Panc1 (cell line): ENCODE measurements at regions not wholly inside any gene's neighbourhood (a gene's known extent, or its start where the extent isn't known, plus 50 kb on each side); places are given as distances from the start of the nearest gene placed in this dataset.

Source experiments
- ATAC-seq: fragments of 200-7000 bp; cut with Tn5 transposase; 2 replicates; pipeline ENCODE4 v1.9.1; 2020; ENCODE audit warnings: mild to moderate bottlenecking, moderate library complexity
- BruUV-seq: library from RNA; stranded (reverse); fragments of 400-500 nt; replicated peaks from 2 replicates; lab custom pipeline; 2021; lab: Mats Ljungman, UMichigan
- CTCF ChIA-PET: fragments of 300-600 bp; sonication (Branson Sonifier 250); formaldehyde crosslinking; loops from one replicate; lab custom pipeline; 2022; ENCODE audit warnings: antibody characterized with exemption; lab: Charles Lee
- POLR2A ChIA-PET: fragments of 300-600 bp; sonication (Branson Sonifier 250); formaldehyde crosslinking; loops from one replicate; lab custom pipeline; 2022; ENCODE audit warnings: antibody characterized with exemption; lab: Charles Lee
- DNase-seq: peaks from one replicate; pipeline ENCODE4 v3.0.0-alpha.2; 2010; ENCODE audit warnings: low read depth, low spot score
- H3K27ac ChIP-seq: 2 replicates; pipeline ENCODE4 v1.5.1; 2011; ENCODE audit warnings: mild to moderate bottlenecking, low read length, inconsistent platforms
- H3K27me3 ChIP-seq: fragments of 200-500 bp; sonication (Bioruptor generic); 2 replicates; pipeline ENCODE4 v1.6.0; 2014; ENCODE audit warnings: low read length, inconsistent platforms; ENCODE audit not compliant: control insufficient read depth, insufficient read depth
- H3K36me3 ChIP-seq: fragments of 200-500 bp; sonication (Bioruptor generic); 2 replicates; pipeline ENCODE4 v1.5.1; 2014; ENCODE audit warnings: inconsistent platforms, mild to moderate bottlenecking, low read length, moderate library complexity; ENCODE audit not compliant: control insufficient read depth, insufficient read depth
- H3K4me1 ChIP-seq: 2 replicates; pipeline ENCODE4 v1.5.1; 2011; ENCODE audit warnings: inconsistent platforms, mild to moderate bottlenecking, low read length, moderate library complexity; ENCODE audit not compliant: control insufficient read depth, insufficient read depth
- H3K4me3 ChIP-seq, 2 experiments: 2 replicates each; pipeline ENCODE4 v1.5.1; 2011 to 2012; ENCODE audit warnings: low read depth in 2 of 2, low read length in 2 of 2, mild to moderate bottlenecking in 2 of 2, inconsistent platforms in 1 of 2, moderate library complexity in 1 of 2
- H3K9me3 ChIP-seq: fragments of 200-500 bp; sonication (Bioruptor generic); 2 replicates; pipeline ENCODE4 v1.5.1; 2014; ENCODE audit warnings: low read depth, mild to moderate bottlenecking, inconsistent platforms, low read length, moderate library complexity; ENCODE audit not compliant: control insufficient read depth, insufficient read depth
- POLR2AphosphoS5 ChIP-seq: IDR thresholded peaks from 2 replicates; pipeline ENCODE4 v1.6.1; 2012; ENCODE audit warnings: mild to moderate bottlenecking, low read depth, low read length, moderate library complexity
- SIN3A ChIP-seq: IDR thresholded peaks from 2 replicates; pipeline ENCODE4 v1.6.1; 2012; ENCODE audit warnings: low read depth, mild to moderate bottlenecking, low read length, moderate library complexity, borderline replicate concordance; ENCODE audit not compliant: insufficient read depth
- TCF7L2 ChIP-seq: IDR thresholded peaks from 2 replicates; pipeline ENCODE4 v1.6.1; 2011; ENCODE audit warnings: mild to moderate bottlenecking, low read depth, low read length, inconsistent platforms
- in situ Hi-C: cut with HindIII; loops from 2 replicates; pipeline ENCODE4 v1.10.0; 2016; ENCODE audit warnings: low sequenced_read_pairs, low pct_unique_long_range_greater_than_20kb
- intact Hi-C: fragments of 100-400 bp; cut with micrococcal nuclease; formaldehyde crosslinking; loops from one replicate; pipeline ENCODE4 v1.10.0; 2022; ENCODE audit not compliant: unreplicated experiment
- TF ChIP-seq, protein P1 (sequence below): fragments of 450-650 bp; IDR thresholded peaks from 2 replicates; pipeline ENCODE4 v1.5.1; 2017; ENCODE audit warnings: mild to moderate bottlenecking
- TF ChIP-seq, protein P2 (sequence below), 2 experiments: IDR thresholded peaks; 2 replicates each; pipeline ENCODE4 v1.6.1; 2011 to 2012; ENCODE audit warnings: low read depth in 2 of 2, control low read depth in 1 of 2, low read length in 1 of 2, mild to moderate bottlenecking in 1 of 2, moderate library complexity in 1 of 2; ENCODE audit not compliant: insufficient read depth in 1 of 2

GRCh38 chr3:74564560-74564959, 49.9 kb downstream of the CNTN3 start:
- Histone ChIP-seq H3K4me3 (no peak overlapping the region), H3K27ac (no peak overlapping the region), H3K36me3 (no peaks in the 10 kb centered on the region), H3K4me1 (no peaks in the 10 kb centered on the region), H3K27me3 (no peaks in the 10 kb centered on the region), H3K9me3 (no peaks in the 10 kb centered on the region)
- in situ Hi-C loops (no loop called here), intact Hi-C loops (no loop called here)
- CTCF ChIA-PET, result no interaction called here
- POLR2A ChIA-PET, result no interaction called here
- DNase-seq (no peak), ATAC-seq (no peak)
- no TSS peak for BruUV-seq
- TF ChIP-seq, protein P1, sequence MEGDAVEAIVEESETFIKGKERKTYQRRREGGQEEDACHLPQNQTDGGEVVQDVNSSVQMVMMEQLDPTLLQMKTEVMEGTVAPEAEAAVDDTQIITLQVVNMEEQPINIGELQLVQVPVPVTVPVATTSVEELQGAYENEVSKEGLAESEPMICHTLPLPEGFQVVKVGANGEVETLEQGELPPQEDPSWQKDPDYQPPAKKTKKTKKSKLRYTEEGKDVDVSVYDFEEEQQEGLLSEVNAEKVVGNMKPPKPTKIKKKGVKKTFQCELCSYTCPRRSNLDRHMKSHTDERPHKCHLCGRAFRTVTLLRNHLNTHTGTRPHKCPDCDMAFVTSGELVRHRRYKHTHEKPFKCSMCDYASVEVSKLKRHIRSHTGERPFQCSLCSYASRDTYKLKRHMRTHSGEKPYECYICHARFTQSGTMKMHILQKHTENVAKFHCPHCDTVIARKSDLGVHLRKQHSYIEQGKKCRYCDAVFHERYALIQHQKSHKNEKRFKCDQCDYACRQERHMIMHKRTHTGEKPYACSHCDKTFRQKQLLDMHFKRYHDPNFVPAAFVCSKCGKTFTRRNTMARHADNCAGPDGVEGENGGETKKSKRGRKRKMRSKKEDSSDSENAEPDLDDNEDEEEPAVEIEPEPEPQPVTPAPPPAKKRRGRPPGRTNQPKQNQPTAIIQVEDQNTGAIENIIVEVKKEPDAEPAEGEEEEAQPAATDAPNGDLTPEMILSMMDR, result no peak
- TF ChIP-seq, protein P2, sequence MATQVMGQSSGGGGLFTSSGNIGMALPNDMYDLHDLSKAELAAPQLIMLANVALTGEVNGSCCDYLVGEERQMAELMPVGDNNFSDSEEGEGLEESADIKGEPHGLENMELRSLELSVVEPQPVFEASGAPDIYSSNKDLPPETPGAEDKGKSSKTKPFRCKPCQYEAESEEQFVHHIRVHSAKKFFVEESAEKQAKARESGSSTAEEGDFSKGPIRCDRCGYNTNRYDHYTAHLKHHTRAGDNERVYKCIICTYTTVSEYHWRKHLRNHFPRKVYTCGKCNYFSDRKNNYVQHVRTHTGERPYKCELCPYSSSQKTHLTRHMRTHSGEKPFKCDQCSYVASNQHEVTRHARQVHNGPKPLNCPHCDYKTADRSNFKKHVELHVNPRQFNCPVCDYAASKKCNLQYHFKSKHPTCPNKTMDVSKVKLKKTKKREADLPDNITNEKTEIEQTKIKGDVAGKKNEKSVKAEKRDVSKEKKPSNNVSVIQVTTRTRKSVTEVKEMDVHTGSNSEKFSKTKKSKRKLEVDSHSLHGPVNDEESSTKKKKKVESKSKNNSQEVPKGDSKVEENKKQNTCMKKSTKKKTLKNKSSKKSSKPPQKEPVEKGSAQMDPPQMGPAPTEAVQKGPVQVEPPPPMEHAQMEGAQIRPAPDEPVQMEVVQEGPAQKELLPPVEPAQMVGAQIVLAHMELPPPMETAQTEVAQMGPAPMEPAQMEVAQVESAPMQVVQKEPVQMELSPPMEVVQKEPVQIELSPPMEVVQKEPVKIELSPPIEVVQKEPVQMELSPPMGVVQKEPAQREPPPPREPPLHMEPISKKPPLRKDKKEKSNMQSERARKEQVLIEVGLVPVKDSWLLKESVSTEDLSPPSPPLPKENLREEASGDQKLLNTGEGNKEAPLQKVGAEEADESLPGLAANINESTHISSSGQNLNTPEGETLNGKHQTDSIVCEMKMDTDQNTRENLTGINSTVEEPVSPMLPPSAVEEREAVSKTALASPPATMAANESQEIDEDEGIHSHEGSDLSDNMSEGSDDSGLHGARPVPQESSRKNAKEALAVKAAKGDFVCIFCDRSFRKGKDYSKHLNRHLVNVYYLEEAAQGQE (IDR thresholded peaks at IDR 0.05; ENCODE audit: insufficient read depth in 1 of 2, low read depth in 2 of 2, low read length in 1 of 2), result no peak
- TF ChIP-seq POLR2AphosphoS5, result no peak
- TF ChIP-seq TCF7L2, result no peak
- TF ChIP-seq SIN3A, result no peak

DNA sequence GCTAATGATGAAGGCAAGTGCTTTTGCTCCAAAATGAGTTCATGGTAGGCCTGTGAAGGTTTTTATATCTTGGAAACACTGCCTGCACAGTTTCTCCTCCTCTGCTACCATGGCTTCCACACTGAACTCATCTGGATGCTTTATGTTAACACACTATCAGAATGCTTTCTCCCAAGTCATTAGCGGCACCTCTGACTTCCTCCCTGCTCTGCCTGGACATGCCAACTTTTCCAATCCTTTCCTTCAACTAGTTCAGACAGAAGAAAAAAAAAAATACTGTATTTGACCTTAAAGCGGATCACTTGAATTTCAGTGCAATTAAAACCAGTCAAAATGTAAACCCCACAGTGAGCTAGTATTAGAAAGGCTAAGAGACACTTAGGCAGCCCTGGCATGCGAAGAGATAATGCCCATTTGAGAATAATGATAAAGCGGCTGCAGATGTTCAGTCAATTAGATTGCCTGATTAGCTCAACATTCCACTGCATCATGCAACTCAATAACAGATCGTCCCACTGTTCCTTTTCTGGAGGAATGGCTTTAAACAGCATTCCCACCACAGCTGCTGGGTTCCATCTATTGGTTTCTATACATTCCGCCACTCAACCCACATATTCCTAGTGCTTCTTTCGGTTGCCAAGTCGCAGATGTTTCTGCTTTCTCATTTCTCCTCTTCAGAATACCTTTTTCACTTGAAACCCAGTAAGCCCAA, 51.7 kb downstream of the CNTN3 start:
- no TSS peak for BruUV-seq
- DNase-seq, result no peak
- Histone ChIP-seq H3K27ac (no peak overlapping the region), H3K4me3 (no peak overlapping the region), H3K9me3 (no peaks in the 10 kb centered on the region), H3K27me3 (no peaks in the 10 kb centered on the region), H3K36me3 (no peaks in the 10 kb centered on the region), H3K4me1 (no peaks in the 10 kb centered on the region)
- in situ Hi-C loops, result no loop called here
- intact Hi-C loops, result no loop called here
- ChIA-PET CTCF (interaction anchor here (0.7 kb wide), 1 partner anchor 426 kb away, joined by 3 read pairs; no protein-coding TSS in a partner anchor), POLR2A (no interaction called here)
- no peak for ATAC-seq
- TF ChIP-seq SIN3A, result no peak
- TF ChIP-seq POLR2AphosphoS5, result no peak
- TF ChIP-seq, protein P1, result no peak
- no peak for TF ChIP-seq TCF7L2
- TF ChIP-seq, protein P2 (IDR thresholded peaks at IDR 0.05; ENCODE audit: insufficient read depth in 1 of 2, low read depth in 2 of 2, low read length in 1 of 2), result no peak
